NCI-H1930 (cell line): ENCODE measurements at regions not wholly inside any gene's neighbourhood (a gene's known extent, or its start where the extent isn't known, plus 50 kb on each side); places are given as distances from the start of the nearest gene placed in this dataset.
"Not testable (repeated sequence)": the region's sequence is repeated elsewhere in the genome, so short reads cannot be mapped to it uniquely, and the experiment has no call there.

ENCODE experiments used
- DNase-seq, 2 experiments: peaks; one replicate each; lab custom pipeline; 2025; lab: John Stamatoyannopoulos, UW

DNA sequence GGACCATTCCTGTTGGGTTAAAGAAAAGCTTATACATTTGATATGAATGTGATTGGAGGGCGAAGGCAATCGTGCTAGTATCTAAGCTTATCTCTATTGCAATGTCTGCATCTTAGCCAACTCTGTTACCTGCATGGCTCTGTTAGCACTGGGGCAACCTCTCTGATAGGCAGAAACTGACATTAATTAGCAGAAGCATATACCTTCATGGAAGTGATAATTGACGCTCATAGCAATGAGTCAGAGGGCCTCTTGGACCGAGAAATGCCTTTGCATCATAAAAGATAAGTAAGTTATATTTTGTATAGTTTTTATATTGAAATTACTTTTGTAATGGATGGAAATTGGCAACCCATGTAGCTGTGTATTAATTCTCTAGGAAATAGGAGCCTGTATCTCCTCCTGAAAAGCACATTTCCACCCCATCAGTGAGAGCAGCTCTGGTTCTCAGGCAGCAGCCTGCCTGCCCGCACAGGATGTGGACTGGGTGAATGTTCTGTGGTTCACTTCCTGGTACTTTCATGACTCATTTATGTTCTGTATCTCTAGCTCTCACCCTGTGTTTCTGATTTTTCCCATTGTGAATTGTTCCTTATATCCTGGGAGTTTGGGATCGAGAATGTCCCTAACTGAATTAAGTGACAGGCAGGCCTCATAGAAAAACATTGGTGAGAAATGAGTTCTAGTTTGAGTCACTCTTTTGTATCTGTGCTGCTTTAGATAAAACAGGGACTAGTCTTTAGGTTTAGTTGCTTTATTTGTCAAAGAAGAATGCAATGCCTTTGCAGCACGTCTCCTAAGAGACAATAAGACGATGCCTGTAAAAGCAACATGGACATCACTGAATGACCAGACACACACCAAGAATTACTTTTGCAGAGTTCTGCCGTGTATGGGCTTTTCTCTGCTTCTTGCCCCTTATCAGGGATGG lies 344.9 kb downstream of the DCDC2C start:
- DNase-seq, result no peak

DNA sequence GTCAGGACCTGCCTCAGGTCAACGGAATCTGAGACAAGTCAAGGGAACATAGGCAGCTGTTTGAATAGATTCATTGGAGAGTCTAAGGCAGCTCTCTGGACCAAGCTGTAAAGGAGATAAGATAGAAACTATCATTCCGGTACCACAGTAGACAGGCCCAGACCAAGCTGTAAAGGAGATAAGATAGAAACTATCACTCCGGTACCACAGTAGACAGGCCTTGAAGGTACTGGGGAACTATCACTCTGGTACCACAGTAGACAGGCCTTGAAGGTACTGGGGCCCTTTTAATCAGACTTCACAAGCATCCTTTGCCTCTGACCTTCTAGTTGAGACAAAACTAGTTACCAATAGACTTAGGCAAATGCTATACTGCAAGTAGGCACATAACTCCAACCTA lies 346.1 kb downstream of the DCDC2C start:
- DNase-seq, result no peak

DNA sequence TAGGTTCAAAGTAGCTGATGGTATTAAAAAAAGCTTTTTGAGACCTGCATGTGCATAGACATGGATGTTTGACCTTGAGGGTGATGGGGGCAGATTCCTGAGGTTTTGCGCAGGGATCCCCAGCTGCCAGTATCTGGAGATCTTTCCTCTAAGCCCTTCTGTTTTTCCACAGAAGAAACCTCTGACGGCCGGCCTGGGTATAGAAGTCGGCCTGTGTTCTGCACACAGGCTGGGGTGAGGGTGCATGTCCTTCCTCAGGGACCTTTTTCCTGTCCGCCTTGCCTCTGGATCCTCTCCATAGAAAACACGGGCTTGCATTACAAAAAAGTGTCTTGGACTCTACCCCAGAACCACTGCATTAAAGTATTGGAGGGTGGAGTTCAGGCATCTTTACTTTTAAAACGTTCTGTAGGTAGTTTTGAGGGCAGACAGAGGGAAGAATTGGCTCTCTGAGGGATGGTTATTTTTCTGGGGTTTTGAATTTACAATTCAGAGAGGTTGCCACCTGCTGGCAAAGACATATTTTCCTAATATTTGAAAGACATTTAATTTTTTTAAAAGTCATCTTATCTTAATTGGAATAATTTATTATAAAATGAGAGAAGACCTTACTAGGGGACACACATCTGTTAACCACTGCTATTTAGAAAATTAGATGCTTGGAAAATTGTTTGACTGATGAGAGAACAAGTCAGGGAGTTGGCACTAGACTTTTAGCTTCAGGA lies 350.6 kb downstream of the DCDC2C start:
- DNase-seq, result no peak

DNA sequence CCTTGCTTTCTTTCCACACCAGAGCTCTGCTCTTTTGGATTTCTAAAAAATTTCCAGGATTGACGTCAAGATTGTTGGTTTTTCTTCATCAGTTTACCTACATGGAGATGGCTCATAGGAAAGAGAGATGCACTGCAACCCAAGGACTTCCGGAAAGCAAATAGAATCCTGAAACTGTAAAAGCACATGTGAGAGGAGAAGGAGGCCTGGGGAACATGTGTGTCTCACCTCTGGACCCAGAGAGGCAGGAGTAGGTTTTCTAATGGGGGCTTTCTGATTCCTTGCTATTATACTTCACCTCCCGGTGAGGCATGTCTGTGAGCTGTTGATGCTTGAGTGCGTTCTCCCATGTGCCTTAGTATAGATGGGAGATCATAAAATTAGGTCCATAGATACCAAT lies 362.8 kb downstream of the DCDC2C start:
- DNase-seq, result no peak

DNA sequence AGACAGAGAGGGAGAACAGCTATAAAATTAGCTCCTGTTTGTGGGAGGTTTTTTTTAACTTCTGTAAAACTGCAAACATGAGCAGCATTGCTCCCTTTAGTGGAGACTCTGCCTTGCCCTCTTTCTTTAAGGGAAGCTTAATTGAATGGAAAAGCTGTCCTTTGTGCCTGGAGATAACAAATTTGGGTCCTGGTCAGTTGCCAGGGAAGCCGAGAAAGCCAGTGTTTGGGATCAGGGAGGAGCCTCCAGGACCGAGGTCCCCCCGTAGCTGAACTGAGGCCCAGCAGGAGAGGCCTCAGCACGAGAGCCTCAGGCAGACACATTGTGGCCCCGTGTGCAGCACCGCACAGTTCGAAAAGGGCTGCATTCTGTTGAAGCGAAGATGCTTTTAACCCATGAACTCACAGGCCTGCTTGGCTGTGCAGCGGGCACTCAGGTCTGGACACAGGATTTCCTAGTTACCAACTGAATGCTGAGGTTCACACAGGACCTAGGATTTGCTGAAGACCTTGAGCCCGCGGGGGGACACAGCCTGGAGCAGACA lies 369.7 kb downstream of the DCDC2C start:
- no peak for DNase-seq

DNA sequence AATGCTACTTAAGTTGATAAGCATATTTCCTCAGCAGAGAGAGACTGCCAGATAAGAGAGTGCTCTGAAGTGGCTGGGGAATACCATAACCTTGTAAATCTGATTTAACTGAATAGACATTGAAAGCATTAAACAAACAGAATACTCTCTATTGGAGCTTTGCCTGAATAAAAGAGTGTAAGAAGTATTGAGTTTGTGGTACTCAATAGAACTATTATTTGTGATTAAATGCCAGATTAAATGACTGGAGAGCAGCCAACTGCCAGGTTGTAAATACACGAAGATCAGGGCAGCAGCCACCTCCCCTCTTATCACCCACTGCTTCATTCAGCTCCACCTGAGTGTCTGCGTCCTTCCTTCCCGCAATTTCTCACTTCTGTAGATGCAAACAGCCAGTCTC lies 373.6 kb downstream of the DCDC2C start:
- no peak for DNase-seq

DNA sequence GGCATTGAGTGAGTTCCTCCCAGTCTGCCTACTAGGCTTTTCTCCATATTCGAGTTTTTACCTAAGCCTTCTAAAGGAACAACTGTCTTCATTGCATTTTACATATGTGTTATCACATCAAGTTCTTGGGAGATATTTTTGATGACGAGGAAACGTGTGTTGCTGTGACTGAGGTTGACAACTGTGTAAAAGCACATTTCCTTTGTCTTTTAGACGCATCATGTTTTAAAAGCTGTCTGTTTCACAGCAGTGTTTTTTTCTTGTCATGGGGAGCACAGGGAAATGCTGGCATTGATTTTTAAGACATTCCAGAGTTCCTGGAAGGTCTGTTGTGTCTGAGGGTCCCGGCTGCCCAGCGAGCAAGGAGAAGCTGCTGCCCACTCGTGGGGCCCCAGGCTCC lies 381.8 kb downstream of the DCDC2C start:
- no peak for DNase-seq

DNA sequence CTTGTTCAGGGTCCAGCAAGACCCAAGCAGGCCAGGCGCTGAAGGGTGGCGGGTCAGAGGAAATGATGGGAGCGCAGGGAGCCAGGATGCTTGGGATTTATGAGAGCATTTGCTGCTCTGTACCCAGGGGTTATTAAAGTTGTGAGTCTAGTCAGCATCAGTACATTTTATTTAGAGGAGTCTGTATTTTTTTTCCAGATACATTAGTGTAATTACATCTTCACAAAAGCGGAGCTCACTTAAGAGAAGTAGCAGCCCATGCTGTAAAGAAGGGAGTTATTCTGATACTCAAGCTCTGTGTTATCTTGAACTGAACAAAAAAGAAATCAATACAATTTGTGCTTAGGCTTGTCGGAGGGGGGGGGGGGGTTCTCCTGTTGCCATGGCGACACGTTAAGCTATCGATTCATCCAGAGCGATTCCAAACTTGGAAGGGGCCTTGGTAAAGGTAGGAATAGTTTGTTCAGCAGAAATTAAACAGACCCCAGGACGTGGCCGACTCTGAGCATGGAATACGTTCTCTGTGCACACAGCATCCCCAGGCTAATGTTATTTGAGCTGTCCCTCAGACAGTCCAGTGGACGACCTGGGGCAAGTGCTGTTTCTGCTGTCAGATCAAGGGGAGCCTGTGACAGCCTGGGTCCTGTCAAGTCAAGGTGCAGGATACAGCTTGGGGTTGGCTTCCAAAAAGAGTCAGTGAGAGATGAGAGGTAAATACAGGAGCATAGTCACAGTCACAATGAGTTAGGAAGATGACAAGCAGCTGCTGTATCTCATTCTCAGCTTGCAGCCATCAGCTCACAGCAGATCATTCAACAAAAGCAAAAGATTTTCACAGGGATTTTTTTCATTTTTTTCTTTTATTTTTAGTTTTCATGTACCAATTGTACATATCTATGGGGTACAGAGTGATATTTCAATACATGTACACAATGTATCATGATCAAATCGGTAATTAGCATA lies 387.6 kb downstream of the DCDC2C start:
- no peak for DNase-seq

DNA sequence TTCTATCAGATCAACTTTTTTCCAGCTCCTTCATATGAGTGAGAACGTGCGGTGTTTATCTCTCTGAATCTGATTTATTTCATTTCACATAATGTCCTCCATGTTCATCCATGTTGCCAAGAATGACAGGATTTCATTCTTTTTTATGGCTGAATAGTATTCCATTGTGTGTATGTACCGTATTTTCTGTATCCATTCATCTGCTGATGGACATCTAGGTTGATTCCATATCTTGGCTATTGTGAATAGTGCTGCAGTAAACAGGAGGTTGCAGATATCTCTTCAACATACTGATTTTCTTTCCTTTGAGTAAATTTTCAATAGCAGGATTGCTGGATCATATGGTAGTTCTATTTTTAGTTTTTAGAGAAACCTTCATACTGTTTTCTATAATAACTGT lies 388.5 kb downstream of the DCDC2C start:
- no peak for DNase-seq

DNA sequence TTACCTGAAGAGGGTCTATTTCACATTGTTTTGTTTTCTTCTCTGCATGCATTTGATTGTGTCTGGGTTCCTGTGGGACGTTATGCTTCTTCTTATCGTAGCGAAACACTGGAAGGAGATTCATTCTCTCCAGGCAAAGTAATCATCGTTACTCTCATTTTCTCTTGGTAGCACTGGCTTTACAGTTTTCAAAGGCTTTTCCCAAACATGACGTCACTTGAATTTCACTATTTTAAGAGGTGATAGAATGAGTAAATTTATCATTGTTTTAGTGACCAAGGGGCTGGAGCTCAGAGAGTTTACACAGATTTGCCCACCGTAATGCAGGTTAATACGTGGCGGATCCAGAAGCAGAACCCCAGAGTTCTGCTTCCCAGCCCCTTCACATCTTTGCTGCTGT lies 391.4 kb downstream of the DCDC2C start:
- no peak for DNase-seq

DNA sequence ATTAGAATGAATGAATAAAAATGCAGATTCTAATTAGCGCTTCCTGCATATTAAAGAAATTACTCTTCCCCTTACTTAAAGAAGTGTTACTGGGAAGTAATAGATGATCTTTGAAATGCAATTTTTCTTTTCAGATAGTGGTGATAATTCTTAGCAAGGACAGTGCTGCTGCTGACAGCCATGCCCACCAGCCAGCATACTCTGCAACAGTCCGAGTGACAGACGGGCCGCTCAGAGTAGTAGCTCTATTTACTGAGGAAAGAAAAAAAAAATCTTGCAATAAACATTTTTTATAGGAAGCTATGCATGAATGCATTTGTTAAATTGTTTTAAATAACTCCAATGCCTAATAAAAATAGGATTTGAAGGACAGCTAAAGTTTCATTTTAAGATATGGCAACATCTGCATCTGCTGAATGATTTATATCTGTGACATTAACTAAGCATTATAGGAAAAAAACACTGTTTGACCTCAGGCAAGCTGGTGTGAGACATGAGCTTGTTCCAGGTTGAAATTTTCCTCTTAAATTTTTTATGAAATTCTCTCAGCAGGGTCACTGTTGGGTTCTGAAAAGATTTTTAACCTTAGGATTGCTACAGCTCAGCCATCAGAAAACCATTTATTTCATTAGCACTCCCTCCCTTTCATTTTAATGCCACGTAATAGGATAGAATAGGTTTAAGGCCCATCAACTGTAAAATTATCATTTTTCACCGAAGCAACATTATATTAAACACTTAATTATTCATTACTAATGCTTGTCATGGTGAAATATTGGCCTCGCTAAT lies 393.8 kb downstream of the DCDC2C start:
- no peak for DNase-seq

DNA sequence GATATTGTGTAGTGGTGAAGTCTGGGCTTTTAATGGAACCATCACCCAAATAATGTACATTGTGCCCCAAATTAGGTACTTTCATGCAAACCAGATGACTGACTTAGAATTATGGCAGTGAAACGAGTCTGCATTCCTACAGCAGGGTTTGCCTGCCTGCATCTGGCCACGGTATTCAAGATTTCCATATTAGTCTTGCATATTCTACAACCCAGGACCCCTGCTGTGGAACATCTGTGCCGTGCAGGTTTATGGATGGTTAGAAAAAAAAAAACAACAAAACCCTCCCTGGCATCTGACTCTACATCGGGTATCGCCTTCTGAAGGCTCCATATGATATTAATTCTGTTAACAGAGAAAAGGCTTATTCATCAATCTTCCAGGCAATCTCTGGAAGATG lies 394.8 kb downstream of the DCDC2C start:
- no peak for DNase-seq

DNA sequence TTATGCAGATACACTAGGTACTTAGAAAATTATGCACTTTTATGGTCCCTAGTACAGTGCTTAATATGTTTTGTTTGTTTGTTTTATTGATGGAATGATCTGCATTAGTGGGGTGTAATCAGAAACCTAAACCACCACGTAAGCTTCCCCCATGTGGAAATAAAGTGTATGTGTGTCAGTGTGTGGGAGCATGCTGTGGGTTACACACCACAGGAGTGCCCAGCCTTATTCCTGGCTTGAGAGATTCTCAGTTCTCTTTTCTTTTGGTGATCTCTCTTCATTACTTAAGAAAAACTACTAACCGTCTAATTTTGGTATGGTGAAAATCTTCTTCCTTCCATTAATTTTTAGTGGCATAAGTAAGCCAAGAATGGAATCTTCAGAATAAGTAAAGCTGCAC lies 398.6 kb downstream of the DCDC2C start:
- no peak for DNase-seq

DNA sequence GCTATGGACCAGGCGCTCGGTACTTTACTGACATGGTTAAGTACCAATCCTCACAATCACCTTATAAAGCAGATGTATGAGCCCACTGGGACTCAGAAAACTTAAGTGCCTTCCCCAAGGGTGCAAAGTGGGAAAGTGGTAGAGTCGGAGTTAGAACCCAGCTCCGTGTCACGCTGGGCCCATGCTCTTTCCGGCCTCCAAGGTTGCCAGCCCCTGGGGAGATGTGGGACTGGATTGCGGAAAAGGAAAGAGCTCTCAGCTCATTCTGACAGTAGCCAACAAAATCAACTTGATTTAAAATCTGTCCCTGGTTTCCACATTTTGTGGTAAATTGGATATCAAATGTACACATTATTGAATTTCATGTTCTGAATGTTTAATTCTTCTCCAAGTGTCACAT lies 403.8 kb downstream of the DCDC2C start:
- no peak for DNase-seq

DNA sequence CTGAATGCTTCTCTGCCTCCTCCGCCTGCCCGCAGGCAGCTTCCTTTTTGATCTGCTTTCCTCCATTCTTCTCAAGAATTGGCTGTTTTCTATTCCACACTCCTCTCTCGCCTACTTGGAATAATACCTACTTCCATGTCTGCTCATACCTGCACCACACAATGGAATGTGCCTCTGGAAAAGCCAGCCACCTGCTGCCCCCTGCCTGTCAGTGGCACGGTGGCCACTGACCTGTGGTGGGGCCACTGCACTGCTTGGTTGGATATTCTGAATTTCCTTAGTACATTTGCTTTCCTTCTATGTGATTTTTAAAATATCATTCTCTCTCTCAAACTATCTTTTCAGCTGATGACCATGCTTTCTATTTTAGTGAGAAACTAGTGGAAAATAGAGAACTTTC lies 406.9 kb downstream of the DCDC2C start:
- DNase-seq, result no peak

DNA sequence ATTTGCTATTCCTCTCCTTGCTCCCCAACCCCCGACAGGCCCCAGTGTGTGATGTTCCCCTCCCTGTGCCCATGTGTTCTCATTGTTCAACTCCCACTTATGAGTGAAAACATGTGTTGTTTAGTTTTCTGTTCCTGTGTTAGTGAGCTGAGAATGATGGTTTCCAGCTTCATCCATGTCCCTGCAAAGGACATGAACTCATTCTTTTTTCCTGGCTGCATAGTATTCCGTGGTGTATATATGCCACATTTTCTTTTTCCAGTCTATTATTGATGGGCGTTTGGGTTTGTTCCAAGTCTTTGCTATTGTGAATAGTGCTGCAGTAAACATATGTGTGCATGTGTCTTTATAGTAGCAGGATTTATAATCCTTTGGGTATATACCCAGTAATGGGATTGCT lies 412.1 kb downstream of the DCDC2C start:
- DNase-seq, result not testable (repeated sequence)

DNA sequence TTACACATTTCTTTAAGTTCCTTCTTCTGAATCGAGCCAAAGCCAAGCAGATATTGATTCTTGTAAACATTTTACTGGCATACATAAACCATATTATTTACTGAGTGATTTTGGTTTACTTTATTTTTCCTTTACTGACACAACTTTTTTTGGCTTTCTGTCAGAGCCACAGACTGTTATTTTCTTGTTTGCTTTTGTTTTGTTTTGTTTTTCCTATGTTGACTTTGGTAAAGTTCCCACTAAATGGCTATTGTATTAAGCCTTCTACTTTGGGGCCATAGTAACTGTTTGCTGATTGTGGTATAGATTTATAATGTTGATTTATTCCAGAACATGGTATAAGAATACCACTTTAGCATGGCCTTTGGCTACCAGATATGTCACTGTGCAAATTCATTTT lies 419.4 kb downstream of the DCDC2C start:
- no peak for DNase-seq

DNA sequence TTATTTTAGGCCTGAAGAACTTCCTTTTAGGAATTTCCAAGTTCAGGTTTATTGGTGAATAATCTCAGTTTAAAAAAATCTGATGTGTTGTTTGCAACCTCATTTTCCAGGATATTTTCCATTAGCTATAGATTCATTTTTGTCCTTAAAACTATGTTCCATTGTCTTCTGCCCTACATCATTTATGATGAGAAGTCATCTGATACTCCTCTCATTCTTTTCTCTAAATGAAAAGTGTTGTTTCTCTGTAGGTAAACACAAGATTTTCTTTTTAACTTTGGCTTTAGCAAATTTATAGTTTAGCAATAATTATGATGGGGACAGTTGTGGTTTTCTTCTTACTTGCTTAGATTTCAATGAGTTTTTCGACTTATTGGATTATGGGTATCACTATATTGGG lies 427.3 kb downstream of the DCDC2C start:
- no peak for DNase-seq

DNA sequence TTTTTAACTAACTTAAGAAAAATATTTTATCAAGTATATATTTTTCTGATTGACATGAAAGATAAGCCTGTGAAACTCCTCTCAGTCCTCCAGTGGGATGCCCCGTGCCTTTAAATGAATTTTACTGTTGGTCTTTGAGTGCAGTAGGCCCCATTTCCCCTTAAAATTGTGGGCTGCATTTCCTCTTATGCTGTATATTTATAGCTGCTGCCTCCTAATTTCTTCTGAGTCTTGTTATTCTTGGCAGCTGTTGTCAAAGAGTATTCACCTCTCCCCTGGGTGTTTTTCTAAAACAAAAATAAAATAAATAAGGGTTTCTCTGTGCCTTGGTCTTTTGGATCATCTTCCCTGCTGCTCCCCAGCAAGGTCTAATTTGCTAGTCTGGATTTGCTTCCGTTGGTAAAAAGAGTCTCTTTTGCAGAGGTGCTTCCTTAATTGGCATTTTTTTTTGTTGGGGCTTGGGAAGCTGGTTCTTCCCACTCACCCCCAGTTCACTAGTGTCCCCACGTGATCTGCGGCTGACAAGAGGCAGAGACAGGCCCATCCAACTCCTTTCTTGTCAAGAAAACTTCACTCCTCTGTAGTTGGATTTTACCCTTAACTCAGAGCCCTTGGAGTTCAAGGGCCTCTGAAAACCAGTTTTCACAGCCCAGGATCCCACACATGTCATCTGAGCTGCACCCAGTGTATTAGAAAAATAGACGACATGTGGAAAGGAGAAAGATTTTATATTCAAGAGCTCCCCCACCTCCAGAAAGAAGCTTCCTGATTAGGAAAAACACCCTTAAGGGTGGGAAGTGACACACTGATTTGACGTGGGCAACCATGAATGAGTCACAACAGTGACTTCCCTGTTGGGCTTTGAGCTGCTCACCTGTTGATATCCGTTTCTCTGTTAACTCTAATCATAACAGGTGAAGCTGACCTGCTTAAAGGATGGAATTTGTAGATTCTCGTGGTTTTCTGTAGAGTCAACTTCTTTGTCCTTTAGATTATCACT lies 431.5 kb downstream of the DCDC2C start:
- no peak for DNase-seq

DNA sequence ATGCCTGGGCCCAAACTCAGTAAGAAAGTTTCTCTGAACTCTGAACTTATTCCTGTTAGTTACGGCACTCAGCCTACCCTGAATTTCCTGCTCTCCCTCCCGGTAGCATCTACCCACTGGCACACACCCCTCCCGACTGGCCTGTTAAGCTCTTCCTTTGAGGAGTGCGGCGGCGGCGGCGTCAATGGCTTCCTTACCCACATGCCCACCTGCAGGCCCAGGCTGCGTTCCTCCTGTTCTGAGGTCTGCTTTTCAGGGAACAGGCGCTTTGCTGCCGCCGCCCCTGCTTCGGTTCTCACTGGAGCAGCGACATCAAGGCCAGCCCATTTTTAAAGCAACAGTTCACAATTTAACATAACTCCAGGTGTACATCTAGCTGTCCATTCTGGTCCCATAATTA lies 432.4 kb downstream of the DCDC2C start:
- no peak for DNase-seq
